Neuronal stem cell (in vitro differentiated cells): ENCODE measurements at regions not wholly inside any gene's neighbourhood (a gene's known extent, or its start where the extent isn't known, plus 50 kb on each side); places are given as distances from the start of the nearest gene placed in this dataset.
"Not testable (repeated sequence)": the region's sequence is repeated elsewhere in the genome, so short reads cannot be mapped to it uniquely, and the experiment has no call there.

ENCODE experiments used
- DNase-seq: peaks from one replicate; pipeline ENCODE4 v3.0.0-alpha.2; 2013; ENCODE audit warnings: low spot score
- H2AFZ ChIP-seq: one replicate; pipeline ENCODE4 v1.6.1; 2013; ENCODE audit warnings: mild to moderate bottlenecking, low read length, inconsistent platforms
- H2AK5ac ChIP-seq: 2 replicates; pipeline ENCODE4 v1.6.1; 2013; ENCODE audit warnings: low read depth, mild to moderate bottlenecking, inconsistent platforms, low read length, moderate library complexity, mixed read lengths
- H2BK120ac ChIP-seq: 2 replicates; pipeline ENCODE4 v1.6.1; 2013; ENCODE audit warnings: low read depth, mild to moderate bottlenecking, inconsistent platforms, low read length, moderate library complexity, mixed read lengths
- H2BK12ac ChIP-seq: one replicate; pipeline ENCODE4 v1.6.1; 2013; ENCODE audit warnings: low read length, inconsistent platforms
- H2BK15ac ChIP-seq: 2 replicates; pipeline ENCODE4 v1.6.1; 2013; ENCODE audit warnings: mild to moderate bottlenecking, low read length, inconsistent platforms, mixed read lengths
- H2BK5ac ChIP-seq: one replicate; pipeline ENCODE4 v1.6.1; 2013; ENCODE audit warnings: inconsistent platforms, mild to moderate bottlenecking, low read length, moderate library complexity
- H3K14ac ChIP-seq: one replicate; pipeline ENCODE4 v1.6.1; 2013; ENCODE audit warnings: low read length, inconsistent platforms
- H3K18ac ChIP-seq: 2 replicates; pipeline ENCODE4 v1.6.1; 2013; ENCODE audit warnings: low read length, inconsistent platforms
- H3K23ac ChIP-seq: 2 replicates; pipeline ENCODE4 v1.6.1; 2013; ENCODE audit warnings: low read depth, mild to moderate bottlenecking, mixed read lengths, low read length, inconsistent platforms; ENCODE audit not compliant: poor library complexity
- H3K27ac ChIP-seq: replicated peaks from 3 replicates; pipeline ENCODE4 v1.5.1; 2013; ENCODE audit warnings: low read length, inconsistent platforms
- H3K27me3 ChIP-seq, 3 experiments: 2 replicates each; pipeline ENCODE4 v1.6.1; 2013; ENCODE audit warnings: low read length in 3 of 3, mild to moderate bottlenecking in 2 of 3, inconsistent platforms in 1 of 3, low read depth in 1 of 3, mixed read lengths in 1 of 3, moderate library complexity in 1 of 3; ENCODE audit not compliant: control insufficient read depth in 3 of 3, insufficient read depth in 3 of 3
- H3K36me3 ChIP-seq, 2 donors: replicated peaks in 1 of 2; 2 replicates each; pipeline ENCODE4 v1.6.1; 2013; ENCODE audit warnings: low read length in 2 of 2; ENCODE audit not compliant: control insufficient read depth in 2 of 2, insufficient read depth in 2 of 2
- H3K4ac ChIP-seq: 2 replicates; pipeline ENCODE4 v1.6.1; 2013; ENCODE audit warnings: inconsistent platforms, mild to moderate bottlenecking, low read length, moderate library complexity
- H3K4me1 ChIP-seq, 2 donors: 1 replicate in 1 of 2; 2 replicates in 1 of 2; pipeline ENCODE4 v1.6.1; 2013; ENCODE audit warnings: low read length in 2 of 2, low read depth in 1 of 2; ENCODE audit not compliant: control insufficient read depth in 2 of 2, insufficient read depth in 1 of 2
- H3K4me2 ChIP-seq: one replicate; pipeline ENCODE4 v1.6.1; 2013; ENCODE audit warnings: mild to moderate bottlenecking, low read length, inconsistent platforms; ENCODE audit not compliant: insufficient read depth, poor library complexity, severe bottlenecking
- H3K4me3 ChIP-seq, 2 donors: 2 replicates each; pipeline ENCODE4 v1.5.1; 2013; ENCODE audit warnings: low read length in 2 of 2, mild to moderate bottlenecking in 2 of 2, inconsistent platforms in 1 of 2, moderate library complexity in 1 of 2
- H3K79me1 ChIP-seq: one replicate; pipeline ENCODE4 v1.6.1; 2013; ENCODE audit warnings: low read depth, mild to moderate bottlenecking, inconsistent platforms, low read length, moderate library complexity
- H3K9ac ChIP-seq: one replicate; pipeline ENCODE4 v1.6.1; 2013; ENCODE audit warnings: mild to moderate bottlenecking, low read depth, low read length, inconsistent platforms; ENCODE audit not compliant: poor library complexity
- H3K9me3 ChIP-seq, 2 donors: replicated peaks in 1 of 2; 2 replicates each; pipeline versions ENCODE3 to v1.6.1; 2013; ENCODE audit warnings: low read length in 2 of 2, mild to moderate bottlenecking in 2 of 2, inconsistent platforms in 1 of 2, low read depth in 1 of 2, mixed read lengths in 1 of 2, moderate library complexity in 1 of 2; ENCODE audit not compliant: control insufficient read depth in 2 of 2, insufficient read depth in 1 of 2
- H4K8ac ChIP-seq: one replicate; pipeline ENCODE4 v1.6.1; 2013; ENCODE audit warnings: low read depth, mild to moderate bottlenecking, inconsistent platforms, low read length, moderate library complexity
- H4K91ac ChIP-seq: one replicate; pipeline ENCODE4 v1.6.1; 2013; ENCODE audit warnings: low read length, low read depth, mild to moderate bottlenecking, inconsistent platforms; ENCODE audit not compliant: poor library complexity
- WGBS, 2 donors: extraction: QIAGEN DNeasy Blood & Tissue Kit; methylation state at CpG; one replicate each; pipeline ENCODE4 v1.1.7; 2013; ENCODE audit warnings: missing lambda C conversion rate in 2 of 2, mixed read lengths in 1 of 2; ENCODE audit not compliant: insufficient read length in 2 of 2, insufficient replicate concordance in 1 of 2; ENCODE audit errors: extremely low coverage in 2 of 2; 5-methylcytosine and 5-hydroxymethylcytosine counted together

DNA sequence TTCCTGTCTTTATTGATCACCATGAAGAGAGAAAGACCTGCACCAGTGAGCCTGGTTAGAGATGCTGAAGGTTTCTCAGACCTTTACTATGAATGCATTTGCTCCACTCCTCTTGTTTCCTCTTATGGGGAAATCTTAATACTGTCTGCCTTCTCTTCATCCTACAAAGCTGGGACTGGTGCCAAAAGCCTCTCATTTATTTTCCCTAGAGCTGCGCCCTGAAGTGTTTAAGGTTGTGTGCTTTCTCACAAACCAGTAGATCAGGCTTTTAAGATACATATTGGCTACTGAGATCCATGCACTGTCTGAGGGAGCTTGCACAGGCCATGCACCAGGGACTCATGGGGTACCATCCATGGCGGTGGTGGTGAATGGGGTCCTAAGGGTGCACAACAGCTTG is 286.1 kb upstream of the PMFBP1 start:
- Histone ChIP-seq H2BK120ac (no peak overlapping the region), H3K4me1 (no peaks in the 10 kb centered on the region), H3K27me3 (no peaks in the 10 kb centered on the region), H3K14ac (no peak overlapping the region), H2AFZ (no peak overlapping the region), H3K23ac (no peak overlapping the region), H4K91ac (no peak overlapping the region), H3K4me3 (no peak overlapping the region), H3K9me3 (peaks cover 12 to 37% of the 10 kb centered on the region in 2 donors), H3K27ac (no peak overlapping the region), H3K9ac (no peak overlapping the region), H2BK12ac (no peak overlapping the region), H3K79me1 (no peaks in the 10 kb centered on the region), H2BK15ac (no peak overlapping the region), H3K4ac (no peak overlapping the region), H3K4me2 (no peak overlapping the region), H3K18ac (no peak overlapping the region), H2AK5ac (no peak overlapping the region), H4K8ac (no peak overlapping the region), H3K36me3 (peaks cover 0 to 3% of the 10 kb centered on the region in 2 donors), H2BK5ac (no peak overlapping the region)
- WGBS, 2 donors: no CpG with 5 or more reads among the region's 2 CpGs
- no peak for DNase-seq

DNA sequence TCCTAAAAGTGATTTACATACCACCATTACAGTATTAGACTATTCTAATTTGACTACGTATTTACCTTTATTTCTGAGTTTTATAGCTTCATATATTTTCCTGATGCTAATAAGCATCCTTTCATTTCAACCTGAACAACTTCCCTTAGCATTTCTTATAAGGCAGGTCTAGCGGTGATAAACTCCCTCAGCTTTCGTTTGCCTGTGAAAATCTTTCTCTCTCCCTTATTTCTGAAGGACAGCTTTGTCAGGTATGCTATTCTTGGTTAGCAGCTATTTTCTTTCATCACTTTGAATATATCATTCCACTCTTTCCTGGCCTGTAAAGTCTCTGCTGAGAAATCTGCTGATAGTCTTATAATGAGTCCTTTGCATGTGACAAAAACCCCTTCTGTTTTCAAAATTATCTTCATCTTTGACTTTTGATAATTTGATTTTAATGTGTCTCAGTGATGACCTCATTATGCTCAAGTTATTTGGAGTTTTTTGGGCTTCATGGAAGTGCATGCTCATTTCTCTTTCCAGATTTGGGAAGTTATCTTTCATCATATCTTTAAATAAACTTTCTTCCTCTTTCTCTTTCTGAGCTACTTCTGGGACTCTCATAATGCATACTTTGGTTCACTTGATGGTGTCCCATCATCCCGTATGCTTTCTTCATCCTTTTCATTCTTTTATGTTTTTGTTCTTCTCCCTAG is 285.4 kb upstream of the PMFBP1 start:
- Histone ChIP-seq H3K9me3 (peaks cover 12 to 37% of the 10 kb centered on the region in 2 donors), H3K4me3 (no peak overlapping the region)

DNA sequence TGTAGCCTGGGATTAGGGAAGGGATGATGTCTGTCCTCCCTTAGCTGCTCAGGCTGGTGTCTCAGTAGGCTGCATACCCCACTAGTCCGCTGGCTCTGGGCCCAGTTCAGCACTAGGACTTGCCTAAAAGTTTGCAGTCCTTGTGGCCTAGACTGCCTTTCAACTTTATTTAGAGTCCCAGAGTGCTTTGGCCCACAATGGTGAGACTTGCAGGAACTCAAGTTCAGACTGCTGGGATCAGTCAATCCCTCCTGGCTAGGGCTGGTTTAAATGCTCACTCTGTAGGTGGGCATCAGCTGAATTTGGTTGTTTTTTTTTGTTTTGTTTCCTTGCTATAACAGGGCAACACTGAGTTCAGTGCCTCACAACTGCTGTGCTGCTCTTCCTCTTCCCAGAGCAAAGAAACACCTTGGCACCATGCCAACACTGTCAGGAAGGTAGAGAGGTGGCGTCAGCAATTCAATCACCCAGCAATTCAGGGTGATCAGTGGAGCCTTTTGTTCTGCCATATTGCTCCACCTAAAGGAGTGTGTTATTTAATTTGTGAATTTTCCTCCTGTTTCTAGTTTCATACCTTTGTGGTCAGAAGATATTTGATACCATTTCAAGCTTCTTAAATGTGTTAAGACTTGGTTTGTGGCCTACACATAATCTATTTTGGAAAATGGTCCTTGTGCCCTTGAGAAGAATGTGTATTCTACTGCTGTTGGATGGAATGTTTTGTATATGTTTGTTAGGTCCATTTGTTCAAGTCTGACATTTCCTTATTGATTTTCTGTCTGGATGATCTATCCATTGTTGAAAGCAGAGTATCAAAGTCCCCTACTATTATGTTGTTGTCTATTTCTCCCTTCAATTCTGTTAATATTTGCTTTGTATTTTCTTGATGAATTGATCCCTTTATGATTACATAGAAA is 284.0 kb upstream of the PMFBP1 start:
- Histone ChIP-seq H3K23ac (no peak overlapping the region), H3K4me3 (no peak overlapping the region), H2AK5ac (no peak overlapping the region), H3K18ac (no peak overlapping the region), H3K27ac (no peak overlapping the region), H4K8ac (no peak overlapping the region), H3K4ac (no peak overlapping the region), H3K4me1 (no peaks in the 10 kb centered on the region), H3K36me3 (peaks cover 0 to 3% of the 10 kb centered on the region in 2 donors), H4K91ac (no peak overlapping the region), H2BK15ac (no peak overlapping the region), H3K9ac (no peak overlapping the region), H3K27me3 (no peaks in the 10 kb centered on the region), H2BK120ac (no peak overlapping the region), H2BK5ac (no peak overlapping the region), H2AFZ (no peak overlapping the region), H3K4me2 (no peak overlapping the region), H3K14ac (no peak overlapping the region), H3K9me3 (peaks cover 12 to 37% of the 10 kb centered on the region in 2 donors), H3K79me1 (no peaks in the 10 kb centered on the region), H2BK12ac (no peak overlapping the region)
- no peak for DNase-seq
- no CpG with 5 or more reads among the region's 2 CpGs for WGBS, 2 donors

More for the DNA sequence above, 285.4 kb upstream of the PMFBP1 start:
- no peaks in the 10 kb centered on the region for H3K4me1 ChIP-seq
- H3K18ac ChIP-seq: no peak overlapping the region
- no peak overlapping the region for H2BK5ac ChIP-seq
- no peaks in the 10 kb centered on the region for H3K79me1 ChIP-seq
- no peak overlapping the region for H2BK12ac ChIP-seq
- no peak overlapping the region for H3K4me2 ChIP-seq
- no peak overlapping the region for H3K14ac ChIP-seq
- no peak overlapping the region for H2BK120ac ChIP-seq
- H2BK15ac ChIP-seq: no peak overlapping the region
- no peak overlapping the region for H2AK5ac ChIP-seq
- DNase-seq: no peak
- no peak overlapping the region for H4K91ac ChIP-seq
- H3K9ac ChIP-seq: no peak overlapping the region
- H3K36me3 ChIP-seq: peaks cover 0 to 3% of the 10 kb centered on the region in 2 donors
- no peak overlapping the region for H2AFZ ChIP-seq
- no peaks in the 10 kb centered on the region for H3K27me3 ChIP-seq
- no peak overlapping the region for H3K4ac ChIP-seq
- H4K8ac ChIP-seq: no peak overlapping the region
- H3K27ac ChIP-seq: no peak overlapping the region
- H3K23ac ChIP-seq: no peak overlapping the region
- WGBS, 2 donors: no CpG with 5 or more reads among the region's 4 CpGs

DNA sequence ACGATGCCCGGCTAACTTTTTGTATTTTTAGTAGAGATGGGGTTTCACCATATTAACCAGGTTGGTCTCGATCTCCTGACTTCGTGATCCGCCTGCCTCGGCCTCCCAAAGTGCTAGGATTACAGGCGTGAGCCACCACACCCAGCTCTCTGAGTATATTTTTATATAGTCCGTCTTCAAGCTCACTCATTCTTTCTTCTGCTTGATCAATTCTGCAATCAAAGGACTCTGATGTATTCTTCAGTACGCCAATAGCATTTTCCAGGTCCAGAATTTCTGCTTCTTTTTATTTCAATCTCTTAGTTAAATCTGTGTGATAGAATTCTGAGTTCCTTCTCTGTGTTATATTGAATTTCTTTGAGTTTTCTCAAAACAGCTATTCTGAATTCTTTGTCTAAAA is 281.9 kb upstream of the PMFBP1 start:
- not testable (repeated sequence) for H2AFZ ChIP-seq, H2BK12ac ChIP-seq, H3K9ac ChIP-seq, H3K4me3 ChIP-seq, H3K4me2 ChIP-seq, H3K14ac ChIP-seq, H3K27ac ChIP-seq, H3K4me1 ChIP-seq, H3K23ac ChIP-seq, H2AK5ac ChIP-seq, H4K91ac ChIP-seq, H4K8ac ChIP-seq, H2BK120ac ChIP-seq, H3K79me1 ChIP-seq, H3K36me3 ChIP-seq, H3K27me3 ChIP-seq, H2BK15ac ChIP-seq, H3K4ac ChIP-seq, H2BK5ac ChIP-seq, DNase-seq, H3K18ac ChIP-seq
- peaks cover 12 to 36% of the 10 kb centered on the region in 2 donors for H3K9me3 ChIP-seq
- no CpG with 5 or more reads among the region's 9 CpGs for WGBS, 2 donors
